Brain microvascular endothelial cell (primary cell): ENCODE measurements at regions not wholly inside any gene's neighbourhood (a gene's known extent, or its start where the extent isn't known, plus 50 kb on each side); places are given as distances from the start of the nearest gene placed in this dataset.

Source experiments
- DNase-seq: peaks from one replicate; pipeline ENCODE4 v3.0.0-alpha.2; 2020
- H3K27ac ChIP-seq: fragments of 250-450 bp; sonication (Bioruptor Pico); 2 replicates; pipeline ENCODE4 v1.5.1; 2020; ENCODE audit warnings: mild to moderate bottlenecking, moderate library complexity
- H3K27me3 ChIP-seq: fragments of 250-450 bp; sonication (Bioruptor Pico); replicated peaks from 2 replicates; pipeline ENCODE4 v1.5.1; 2020; ENCODE audit warnings: mild to moderate bottlenecking
- H3K36me3 ChIP-seq: fragments of 250-450 bp; sonication (Bioruptor Pico); replicated peaks from 2 replicates; pipeline ENCODE4 v1.5.1; 2020; ENCODE audit warnings: mild to moderate bottlenecking
- H3K4me3 ChIP-seq: 2 replicates; pipeline ENCODE4 v1.5.1; 2011; ENCODE audit warnings: low read depth, mild to moderate bottlenecking, control low read depth, low read length, moderate library complexity
- in situ Hi-C: cut with HindIII; loops from 2 replicates; pipeline ENCODE4 v1.10.0; 2017; ENCODE audit warnings: low sequenced_read_pairs, low pct_ligation_motif_present
- TF ChIP-seq, protein P1 (sequence below): IDR thresholded peaks from 2 replicates; pipeline ENCODE4 v1.5.1; 2011; ENCODE audit warnings: low read depth, mild to moderate bottlenecking, moderate library complexity, low read length, control low read depth, inconsistent platforms; ENCODE audit errors: missing control alignments

DNA sequence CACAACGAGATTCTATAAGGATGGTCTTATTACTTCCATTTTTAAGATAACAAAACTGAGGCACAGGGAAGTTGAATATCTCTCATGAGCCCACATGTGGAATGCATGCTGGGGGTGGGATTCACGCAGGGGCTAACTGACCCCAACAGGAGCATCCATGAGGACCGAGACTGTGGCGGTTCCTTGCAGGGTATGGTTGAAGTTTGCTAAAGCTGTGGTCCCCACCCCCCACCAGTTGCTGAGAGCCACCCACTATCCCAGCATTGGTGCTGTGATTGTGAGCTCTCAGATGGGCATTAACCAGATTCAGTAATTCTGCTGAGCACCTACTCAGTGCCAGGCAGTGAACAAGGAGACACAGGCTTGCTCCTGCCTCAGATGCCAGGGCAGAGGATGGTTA is 116.0 kb upstream of the TEX51 start:
- Histone ChIP-seq H3K27me3 (no peaks in the 10 kb centered on the region), H3K27ac (no peak overlapping the region), H3K4me3 (no peak overlapping the region), H3K36me3 (no peaks in the 10 kb centered on the region)
- TF ChIP-seq, protein P1, sequence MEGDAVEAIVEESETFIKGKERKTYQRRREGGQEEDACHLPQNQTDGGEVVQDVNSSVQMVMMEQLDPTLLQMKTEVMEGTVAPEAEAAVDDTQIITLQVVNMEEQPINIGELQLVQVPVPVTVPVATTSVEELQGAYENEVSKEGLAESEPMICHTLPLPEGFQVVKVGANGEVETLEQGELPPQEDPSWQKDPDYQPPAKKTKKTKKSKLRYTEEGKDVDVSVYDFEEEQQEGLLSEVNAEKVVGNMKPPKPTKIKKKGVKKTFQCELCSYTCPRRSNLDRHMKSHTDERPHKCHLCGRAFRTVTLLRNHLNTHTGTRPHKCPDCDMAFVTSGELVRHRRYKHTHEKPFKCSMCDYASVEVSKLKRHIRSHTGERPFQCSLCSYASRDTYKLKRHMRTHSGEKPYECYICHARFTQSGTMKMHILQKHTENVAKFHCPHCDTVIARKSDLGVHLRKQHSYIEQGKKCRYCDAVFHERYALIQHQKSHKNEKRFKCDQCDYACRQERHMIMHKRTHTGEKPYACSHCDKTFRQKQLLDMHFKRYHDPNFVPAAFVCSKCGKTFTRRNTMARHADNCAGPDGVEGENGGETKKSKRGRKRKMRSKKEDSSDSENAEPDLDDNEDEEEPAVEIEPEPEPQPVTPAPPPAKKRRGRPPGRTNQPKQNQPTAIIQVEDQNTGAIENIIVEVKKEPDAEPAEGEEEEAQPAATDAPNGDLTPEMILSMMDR, result no peak
- in situ Hi-C loops, result no loop called here
- no peak for DNase-seq

- TF ChIP-seq, protein P1, result no peak
- Histone ChIP-seq H3K27ac (no peak overlapping the region), H3K36me3 (no peaks in the 10 kb centered on the region), H3K4me3 (no peak overlapping the region), H3K27me3 (no peaks in the 10 kb centered on the region)
- in situ Hi-C loops, result no loop called here
- DNase-seq, result no peak
Measured at GRCh38 chr2:126783341-126783740, 115.3 kb upstream of the TEX51 start.

- in situ Hi-C loops, result no loop called here
- TF ChIP-seq, protein P1, result no peak
Measured at GRCh38 chr2:126784045-126784444, 114.6 kb upstream of the TEX51 start.

GRCh38 chr2:126784621-126785020 is 114.1 kb upstream of the TEX51 start:
- H3K4me3 ChIP-seq, result no peak overlapping the region
- no peak overlapping the region for H3K27ac ChIP-seq
- TF ChIP-seq, protein P1, result no peak
- H3K36me3 ChIP-seq, result no peaks in the 10 kb centered on the region
- DNase-seq, result no peak
- in situ Hi-C loops, result no loop called here
- no peaks in the 10 kb centered on the region for H3K27me3 ChIP-seq

More at GRCh38 chr2:126784045-126784444, 114.6 kb upstream of the TEX51 start:
- no peak for DNase-seq
- no peaks in the 10 kb centered on the region for H3K27me3 ChIP-seq
- H3K27ac ChIP-seq, result no peak overlapping the region
- H3K36me3 ChIP-seq, result no peaks in the 10 kb centered on the region
- no peak overlapping the region for H3K4me3 ChIP-seq

- Histone ChIP-seq H3K36me3 (no peaks in the 10 kb centered on the region), H3K4me3 (no peak overlapping the region), H3K27me3 (no peaks in the 10 kb centered on the region), H3K27ac (no peak overlapping the region)
- DNase-seq, result no peak
- in situ Hi-C loops, result no loop called here
- TF ChIP-seq, protein P1, result no peak
Measured at GRCh38 chr2:126785236-126785635, 113.5 kb upstream of the TEX51 start.

- no peaks in the 10 kb centered on the region for H3K27me3 ChIP-seq
- no peaks in the 10 kb centered on the region for H3K36me3 ChIP-seq
- in situ Hi-C loops, result no loop called here
- DNase-seq, result no peak
- no peak overlapping the region for H3K4me3 ChIP-seq
- TF ChIP-seq, protein P1, result no peak
- H3K27ac ChIP-seq, result no peak overlapping the region
Measured at GRCh38 chr2:126785862-126786261, 112.8 kb upstream of the TEX51 start.
